ENCODE measurements at regions not wholly inside any gene's neighbourhood (a gene's known extent, or its start where the extent isn't known, plus 50 kb on each side); places are given as distances from the start of the nearest gene placed in this dataset.

DNA sequence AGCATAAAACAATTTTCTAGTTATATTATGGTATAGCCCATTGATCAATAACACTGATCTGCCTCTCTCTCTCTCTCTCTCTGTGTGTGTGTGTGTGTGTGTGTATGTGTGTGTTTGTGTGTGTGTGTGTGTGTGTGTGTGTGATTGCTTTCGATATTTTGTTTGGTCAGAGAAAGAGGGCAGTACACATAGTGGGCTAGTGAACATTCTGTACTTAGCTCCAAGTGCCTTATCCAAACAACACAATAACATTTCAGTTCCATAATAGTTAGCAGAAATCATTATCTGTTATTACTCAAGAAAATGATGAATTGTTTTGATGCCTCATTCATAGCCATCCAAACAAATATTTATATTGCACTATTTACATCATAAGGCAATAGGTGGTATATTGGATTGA is 979.1 kb upstream of the CITED2 start:
- no peak for TF ChIP-seq EP300 (IDR thresholded peaks at IDR 0.05)
- TF ChIP-seq, protein P1, sequence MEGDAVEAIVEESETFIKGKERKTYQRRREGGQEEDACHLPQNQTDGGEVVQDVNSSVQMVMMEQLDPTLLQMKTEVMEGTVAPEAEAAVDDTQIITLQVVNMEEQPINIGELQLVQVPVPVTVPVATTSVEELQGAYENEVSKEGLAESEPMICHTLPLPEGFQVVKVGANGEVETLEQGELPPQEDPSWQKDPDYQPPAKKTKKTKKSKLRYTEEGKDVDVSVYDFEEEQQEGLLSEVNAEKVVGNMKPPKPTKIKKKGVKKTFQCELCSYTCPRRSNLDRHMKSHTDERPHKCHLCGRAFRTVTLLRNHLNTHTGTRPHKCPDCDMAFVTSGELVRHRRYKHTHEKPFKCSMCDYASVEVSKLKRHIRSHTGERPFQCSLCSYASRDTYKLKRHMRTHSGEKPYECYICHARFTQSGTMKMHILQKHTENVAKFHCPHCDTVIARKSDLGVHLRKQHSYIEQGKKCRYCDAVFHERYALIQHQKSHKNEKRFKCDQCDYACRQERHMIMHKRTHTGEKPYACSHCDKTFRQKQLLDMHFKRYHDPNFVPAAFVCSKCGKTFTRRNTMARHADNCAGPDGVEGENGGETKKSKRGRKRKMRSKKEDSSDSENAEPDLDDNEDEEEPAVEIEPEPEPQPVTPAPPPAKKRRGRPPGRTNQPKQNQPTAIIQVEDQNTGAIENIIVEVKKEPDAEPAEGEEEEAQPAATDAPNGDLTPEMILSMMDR (IDR thresholded peaks at IDR 0.05) = no peak
- TF ChIP-seq POLR2AphosphoS5 (IDR thresholded peaks at IDR 0.05) = no peak
- no peak for TF ChIP-seq POLR2A (IDR thresholded peaks at IDR 0.05)
